GM23248 (cell line): ENCODE measurements at regions not wholly inside any gene's neighbourhood (a gene's known extent, or its start where the extent isn't known, plus 50 kb on each side); places are given as distances from the start of the nearest gene placed in this dataset.

Experiments
- DNase-seq: peaks from one replicate; pipeline ENCODE4 v3.0.0-alpha.2; 2015
- H2AFZ ChIP-seq: fragments of 200-600 bp; sonication (generic); 2 replicates; pipeline ENCODE4 v1.6.1; 2016; ENCODE audit warnings: antibody characterized with exemption
- H3F3A ChIP-seq: fragments of 200-600 bp; sonication (generic); 2 replicates; pipeline ENCODE4 v1.6.1; 2016; ENCODE audit warnings: mild to moderate bottlenecking, antibody characterized with exemption, mixed run types; ENCODE audit not compliant: insufficient read depth
- H3K27ac ChIP-seq: fragments of 200-600 bp; sonication (generic); 2 replicates; pipeline ENCODE4 v1.5.1; 2016; ENCODE audit warnings: mild to moderate bottlenecking
- H3K27me3 ChIP-seq: fragments of 200-600 bp; sonication (generic); replicated peaks from 2 replicates; pipeline ENCODE4 v1.6.1; 2016; ENCODE audit warnings: mild to moderate bottlenecking; ENCODE audit not compliant: insufficient read depth
- H3K36me3 ChIP-seq: fragments of 200-600 bp; sonication (generic); 2 replicates; pipeline ENCODE4 v1.6.1; 2016; ENCODE audit warnings: low read depth, mild to moderate bottlenecking
- H3K4me1 ChIP-seq: fragments of 200-600 bp; sonication (generic); 2 replicates; pipeline ENCODE4 v1.6.1; 2016; ENCODE audit warnings: mild to moderate bottlenecking; ENCODE audit not compliant: insufficient read depth
- H3K4me2 ChIP-seq: fragments of 200-600 bp; sonication (generic); one replicate; pipeline ENCODE4 v1.6.1; 2016; ENCODE audit warnings: mild to moderate bottlenecking; ENCODE audit not compliant: unreplicated experiment
- H3K4me3 ChIP-seq: fragments of 200-600 bp; sonication (generic); 2 replicates; pipeline ENCODE4 v1.5.1; 2016; ENCODE audit warnings: mild to moderate bottlenecking
- H3K79me2 ChIP-seq: fragments of 200-600 bp; sonication (generic); 2 replicates; pipeline ENCODE4 v1.6.1; 2016; ENCODE audit warnings: mild to moderate bottlenecking; ENCODE audit not compliant: insufficient read depth
- H3K9ac ChIP-seq: fragments of 200-600 bp; sonication (generic); 2 replicates; pipeline ENCODE4 v1.6.1; 2016; ENCODE audit warnings: mild to moderate bottlenecking
- H3K9me2 ChIP-seq: fragments of 200-600 bp; sonication (generic); 2 replicates; pipeline ENCODE4 v1.6.1; 2016; ENCODE audit warnings: mixed run types, mild to moderate bottlenecking, moderate library complexity; ENCODE audit not compliant: insufficient read depth
- H3K9me3 ChIP-seq: fragments of 200-600 bp; sonication (generic); one replicate; pipeline ENCODE4 v1.6.1; 2017; ENCODE audit warnings: low read depth
- H4K20me1 ChIP-seq: fragments of 200-600 bp; sonication (generic); 2 replicates; pipeline ENCODE4 v1.6.0; 2016; ENCODE audit not compliant: insufficient read depth
- EZH2 ChIP-seq: fragments of 200-600 bp; sonication (generic); IDR thresholded peaks from 2 replicates; pipeline ENCODE4 v1.6.1; 2018; ENCODE audit warnings: antibody characterized with exemption, mild to moderate bottlenecking; ENCODE audit not compliant: insufficient read depth, poor library complexity, severe bottlenecking
- EZH2phosphoT487 ChIP-seq: fragments of 200-600 bp; sonication (generic); IDR thresholded peaks from 2 replicates; pipeline ENCODE4 v1.6.1; 2018; ENCODE audit warnings: antibody characterized with exemption, moderate library complexity, mild to moderate bottlenecking, low read depth; ENCODE audit not compliant: insufficient read depth
- WGBS, 2 experiments: methylation state at CpG; one replicate each; pipeline ENCODE4 v1.1.6; 2015 to 2017; ENCODE audit warnings: low lambda C conversion rate in 2 of 2, low coverage in 1 of 2; ENCODE audit errors: missing lambda C conversion rate in 2 of 2; 5-methylcytosine and 5-hydroxymethylcytosine counted together
- in situ Hi-C: fragments of 300-500 bp; cut with MboI; formaldehyde crosslinking; loops from 2 replicates; pipeline ENCODE4 v1.15.0; 2020

DNA sequence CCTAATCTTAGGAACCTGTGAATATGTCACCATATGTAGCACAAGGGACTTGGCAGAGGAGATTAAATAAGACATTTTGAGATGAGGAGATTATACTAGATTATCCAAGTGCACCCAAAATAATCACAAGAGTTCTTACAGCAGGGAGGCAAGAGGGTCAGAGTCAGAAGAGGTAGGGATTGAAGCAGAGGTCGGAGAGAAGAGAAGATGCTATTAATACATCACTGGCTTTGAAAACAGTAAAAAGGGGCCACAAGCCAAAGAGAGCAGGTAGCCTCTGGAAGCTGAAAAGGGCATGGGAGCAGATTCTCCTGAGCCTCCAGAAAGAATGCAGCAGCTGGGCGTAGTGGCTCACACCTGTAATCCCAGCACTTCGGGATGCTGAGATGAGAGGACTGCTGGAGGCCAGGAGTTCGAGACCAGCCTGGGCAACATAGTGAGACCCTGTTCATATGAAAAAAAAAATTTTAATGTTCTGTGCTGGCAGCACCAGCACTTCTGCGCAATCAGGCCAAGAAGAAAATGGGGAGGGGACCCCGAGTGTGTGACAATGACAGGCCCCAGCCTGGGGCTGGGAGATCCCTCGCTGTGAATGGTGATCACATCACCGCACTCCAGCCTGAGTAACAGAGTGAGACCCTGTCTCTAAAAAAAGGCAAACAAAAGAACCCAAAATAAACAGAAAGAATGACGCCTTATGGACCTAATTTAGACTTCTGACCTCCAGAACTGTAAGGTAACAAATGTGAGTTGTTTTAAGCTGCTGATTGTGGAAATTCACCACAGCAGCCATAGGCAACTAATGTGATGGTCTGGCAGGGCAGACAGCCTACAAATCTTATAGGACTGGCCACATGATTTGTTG is 275.4 kb downstream of the MRTFB start:
- no peaks in the 10 kb centered on the region for H3F3A ChIP-seq
- H3K4me2 ChIP-seq: no peak overlapping the region
- TF ChIP-seq EZH2 (no peak), EZH2phosphoT487 (no peak)
- H2AFZ ChIP-seq: no peak overlapping the region
- H3K27me3 ChIP-seq: no peaks in the 10 kb centered on the region
- in situ Hi-C loops: no loop called here
- no peaks in the 10 kb centered on the region for H3K4me1 ChIP-seq
- DNase-seq: no peak
- H3K9me2 ChIP-seq: no peaks in the 10 kb centered on the region
- no peaks in the 10 kb centered on the region for H3K9me3 ChIP-seq
- H3K79me2 ChIP-seq: no peaks in the 10 kb centered on the region
- H4K20me1 ChIP-seq: no peaks in the 10 kb centered on the region
- H3K27ac ChIP-seq: no peak overlapping the region
- H3K9ac ChIP-seq: no peak overlapping the region
- H3K4me3 ChIP-seq: no peak overlapping the region
- WGBS, 2 experiments: 80 to 88% methylated on average over 9 of the region's 9 CpGs
- H3K36me3 ChIP-seq: no peaks in the 10 kb centered on the region

DNA sequence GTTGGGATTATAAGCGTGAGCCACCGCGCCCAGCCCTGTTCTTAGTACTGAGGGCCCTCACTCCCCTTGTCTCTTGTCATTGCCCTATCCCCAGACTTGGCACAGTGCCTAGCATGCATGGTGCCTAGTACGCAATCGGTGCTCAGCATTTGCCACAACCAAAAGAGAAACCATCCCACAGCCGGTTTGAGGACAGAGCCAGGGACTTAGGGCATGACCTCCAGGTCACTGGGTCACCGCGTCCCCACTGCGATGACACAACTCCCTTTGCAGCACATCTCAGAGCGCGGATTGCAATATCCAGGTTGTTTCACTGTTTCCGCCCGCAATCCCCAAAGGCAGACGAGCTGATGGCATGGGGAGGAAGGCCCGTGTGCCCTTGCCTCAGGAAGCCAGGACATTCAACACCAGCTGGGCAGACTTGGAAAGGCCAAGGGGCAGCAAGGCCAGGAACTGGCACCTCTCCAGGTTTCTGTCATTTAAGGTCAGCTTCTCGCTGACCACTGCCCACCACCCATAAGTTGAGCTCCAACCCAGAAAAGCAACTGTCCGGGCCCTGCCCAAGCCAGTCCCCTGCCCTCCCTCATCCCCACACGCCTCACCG is 274.5 kb downstream of the MRTFB start:
- H2AFZ ChIP-seq: no peak overlapping the region
- no peak overlapping the region for H3K4me2 ChIP-seq
- WGBS, 2 experiments: 87% methylated on average over 19 of the region's 19 CpGs
- no peak overlapping the region for H3K4me3 ChIP-seq
- H3K9me2 ChIP-seq: no peaks in the 10 kb centered on the region
- no peak overlapping the region for H3K9ac ChIP-seq
- no peaks in the 10 kb centered on the region for H4K20me1 ChIP-seq
- no peaks in the 10 kb centered on the region for H3K79me2 ChIP-seq
- H3K27ac ChIP-seq: no peak overlapping the region
- no peaks in the 10 kb centered on the region for H3K36me3 ChIP-seq
- no peaks in the 10 kb centered on the region for H3K4me1 ChIP-seq
- no peak for DNase-seq
- no peaks in the 10 kb centered on the region for H3F3A ChIP-seq
- TF ChIP-seq EZH2 (no peak), EZH2phosphoT487 (no peak)
- no peaks in the 10 kb centered on the region for H3K27me3 ChIP-seq
- H3K9me3 ChIP-seq: no peaks in the 10 kb centered on the region
- in situ Hi-C loops: no loop called here

DNA sequence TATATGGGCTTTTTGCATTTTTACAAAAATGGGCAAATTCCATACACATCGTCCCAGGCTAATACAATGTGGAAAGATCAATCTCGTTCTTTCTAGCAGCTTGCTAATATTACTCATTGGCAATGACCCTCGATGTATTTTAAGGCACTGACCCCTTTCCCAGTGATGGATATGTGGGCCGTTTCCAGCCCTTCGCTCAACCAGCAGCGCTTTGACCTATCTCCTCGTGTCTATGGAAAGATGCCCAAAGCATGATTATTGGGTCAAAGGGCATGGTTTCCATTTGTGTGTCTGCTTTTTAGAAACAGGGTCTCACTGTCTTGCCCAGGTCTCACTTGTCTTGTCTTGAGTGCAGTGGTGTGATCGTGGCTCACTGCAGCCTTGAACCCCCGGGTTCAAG is 273.8 kb downstream of the MRTFB start:
- in situ Hi-C loops: no loop called here

DNA sequence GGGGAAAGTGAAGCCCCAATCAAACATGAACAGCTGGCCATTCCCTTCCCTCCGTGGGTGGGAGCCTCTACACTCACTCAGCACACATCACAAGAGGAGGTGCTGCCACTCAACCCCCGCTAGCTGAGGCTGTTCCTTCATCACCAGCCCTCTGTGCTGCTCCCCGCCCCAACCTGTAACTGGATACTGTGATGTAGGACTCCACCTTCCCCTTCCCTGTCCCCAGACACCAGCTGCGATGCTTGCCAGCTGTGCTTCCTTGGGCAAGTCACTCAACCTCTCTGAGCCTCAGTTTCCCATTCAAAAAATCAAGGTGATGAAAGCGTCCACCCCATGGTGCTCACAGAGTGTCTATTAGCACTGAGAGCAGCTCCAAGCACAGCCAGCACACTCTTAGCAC is 273.2 kb downstream of the MRTFB start:
- in situ Hi-C loops: no loop called here
- H3K4me1 ChIP-seq: no peaks in the 10 kb centered on the region
- 73 to 87% methylated on average over 5 of the region's 5 CpGs for WGBS, 2 experiments
- no peaks in the 10 kb centered on the region for H3K9me2 ChIP-seq
- H3K36me3 ChIP-seq: no peaks in the 10 kb centered on the region
- H2AFZ ChIP-seq: no peak overlapping the region
- no peaks in the 10 kb centered on the region for H3K9me3 ChIP-seq
- H3K79me2 ChIP-seq: no peaks in the 10 kb centered on the region
- H4K20me1 ChIP-seq: no peaks in the 10 kb centered on the region
- H3K4me2 ChIP-seq: no peak overlapping the region
- no peak overlapping the region for H3K4me3 ChIP-seq
- no peaks in the 10 kb centered on the region for H3K27me3 ChIP-seq
- H3K9ac ChIP-seq: no peak overlapping the region
- TF ChIP-seq EZH2phosphoT487 (no peak), EZH2 (no peak)
- H3F3A ChIP-seq: no peaks in the 10 kb centered on the region
- DNase-seq: no peak
- H3K27ac ChIP-seq: no peak overlapping the region

More for the DNA sequence above, 273.8 kb downstream of the MRTFB start:
- H3K4me3 ChIP-seq: no peak overlapping the region
- H3F3A ChIP-seq: no peaks in the 10 kb centered on the region
- no peaks in the 10 kb centered on the region for H3K36me3 ChIP-seq
- no peaks in the 10 kb centered on the region for H3K9me2 ChIP-seq
- H3K9me3 ChIP-seq: no peaks in the 10 kb centered on the region
- no peak overlapping the region for H3K27ac ChIP-seq
- WGBS, 2 experiments: 87 to 88% methylated on average over 9 of the region's 9 CpGs
- H3K4me1 ChIP-seq: no peaks in the 10 kb centered on the region
- H3K9ac ChIP-seq: no peak overlapping the region
- DNase-seq: no peak
- H2AFZ ChIP-seq: no peak overlapping the region
- H3K27me3 ChIP-seq: no peaks in the 10 kb centered on the region
- H4K20me1 ChIP-seq: no peaks in the 10 kb centered on the region
- H3K4me2 ChIP-seq: no peak overlapping the region
- no peak for TF ChIP-seq EZH2phosphoT487
- TF ChIP-seq EZH2: no peak
- H3K79me2 ChIP-seq: no peaks in the 10 kb centered on the region
